NT2/D1 (cell line): ENCODE measurements at regions not wholly inside any gene's neighbourhood (a gene's known extent, or its start where the extent isn't known, plus 50 kb on each side); places are given as distances from the start of the nearest gene placed in this dataset.

Experiments used
- DNase-seq: peaks from one replicate; pipeline ENCODE4 v3.0.0-alpha.2; 2011; ENCODE audit warnings: low read depth, low spot score
- H3K27me3 ChIP-seq: 2 replicates; pipeline ENCODE4 v1.6.0; 2011; ENCODE audit warnings: mild to moderate bottlenecking; ENCODE audit not compliant: insufficient read length, insufficient read depth
- H3K36me3 ChIP-seq: 2 replicates; pipeline ENCODE4 v1.6.1; 2011; ENCODE audit warnings: mild to moderate bottlenecking, low read length, mixed read lengths; ENCODE audit not compliant: insufficient read depth, insufficient read length
- H3K4me1 ChIP-seq: 2 replicates; pipeline ENCODE4 v1.5.1; 2011; ENCODE audit not compliant: insufficient read depth, insufficient read length
- H3K4me3 ChIP-seq: 2 replicates; pipeline ENCODE4 v1.5.1; 2011; ENCODE audit warnings: low read depth; ENCODE audit not compliant: insufficient read length
- H3K9ac ChIP-seq: 2 replicates; pipeline ENCODE4 v1.6.0; 2011; ENCODE audit warnings: low read depth; ENCODE audit not compliant: insufficient read length
- H3K9me3 ChIP-seq: 2 replicates; pipeline ENCODE4 v1.5.1; 2011; ENCODE audit warnings: mild to moderate bottlenecking, low read length; ENCODE audit not compliant: insufficient read depth
- SUZ12 ChIP-seq: IDR thresholded peaks from 2 replicates; pipeline ENCODE4 v1.6.1; 2011; ENCODE audit not compliant: insufficient read length, insufficient read depth; ENCODE audit errors: extremely low read depth
- YY1 ChIP-seq: IDR thresholded peaks from 2 replicates; pipeline ENCODE4 v1.6.1; 2011; ENCODE audit not compliant: insufficient read length, insufficient read depth
- ZNF274 ChIP-seq: IDR thresholded peaks from 2 replicates; pipeline ENCODE4 v1.6.1; 2011; ENCODE audit warnings: mild to moderate bottlenecking, low read depth, low read length

DNA sequence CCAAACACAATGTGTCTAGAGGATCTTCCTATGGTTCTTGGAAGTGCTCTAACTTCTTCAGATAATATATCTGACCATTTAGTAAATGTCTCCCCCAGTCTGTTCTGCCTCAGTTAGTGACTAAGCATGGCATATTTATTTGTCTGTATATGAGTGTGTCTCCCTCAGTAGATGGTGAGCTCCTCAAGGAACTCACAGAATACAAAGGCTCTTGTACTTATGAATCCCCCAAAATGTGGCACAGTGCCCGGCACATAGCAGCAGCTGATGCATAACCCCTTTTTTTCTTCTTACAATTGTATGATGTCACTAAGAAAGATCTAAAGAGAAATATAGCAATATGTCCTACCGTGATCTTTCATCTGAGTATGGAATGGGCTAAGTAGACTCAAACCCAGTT is 264.7 kb upstream of the PRICKLE1 start:
- TF ChIP-seq SUZ12 (no peak), YY1 (no peak), ZNF274 (no peak)
- H3K36me3 ChIP-seq: no peaks in the 10 kb centered on the region
- H3K9ac ChIP-seq: no peak overlapping the region
- no peak for DNase-seq
- H3K4me3 ChIP-seq: no peak overlapping the region
- H3K27me3 ChIP-seq: no peaks in the 10 kb centered on the region
- H3K9me3 ChIP-seq: no peaks in the 10 kb centered on the region
- no peaks in the 10 kb centered on the region for H3K4me1 ChIP-seq

DNA sequence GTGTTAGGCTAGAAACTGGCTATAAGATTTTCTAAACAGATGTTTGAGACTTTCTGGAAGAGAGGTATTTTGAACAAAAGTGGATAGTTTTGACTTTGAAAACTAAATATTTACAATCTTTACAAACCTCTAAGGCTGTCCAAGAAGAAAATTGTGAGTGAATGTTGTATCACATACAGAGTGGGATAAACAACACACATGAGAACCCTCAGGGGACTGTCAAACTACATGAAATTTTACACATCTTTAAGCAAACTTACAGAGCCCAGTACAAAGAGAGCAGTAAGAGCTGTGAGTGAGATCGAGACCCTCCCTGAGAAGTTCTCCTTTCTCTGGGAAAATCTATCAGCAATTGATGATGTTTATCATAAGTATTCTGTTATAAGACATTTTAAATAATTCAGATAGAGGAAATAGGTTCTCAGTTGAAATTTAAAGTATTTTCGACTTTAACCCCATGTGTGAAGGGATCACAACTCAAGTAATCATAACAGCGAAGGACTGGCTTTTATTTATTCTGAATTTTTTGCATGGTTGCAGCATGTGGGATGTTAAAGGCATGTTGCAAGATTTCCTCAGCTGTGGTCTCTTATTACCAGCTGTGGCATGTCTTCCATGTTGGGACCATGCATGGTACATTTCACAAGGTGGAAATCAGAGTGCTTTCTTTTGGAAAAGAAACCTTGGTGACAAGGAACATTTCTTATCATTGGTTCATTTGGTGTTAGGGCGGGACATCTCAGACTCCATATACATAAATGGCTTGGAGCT is 264.0 kb upstream of the PRICKLE1 start:
- no peaks in the 10 kb centered on the region for H3K9me3 ChIP-seq
- H3K27me3 ChIP-seq: no peaks in the 10 kb centered on the region
- no peak overlapping the region for H3K4me3 ChIP-seq
- H3K4me1 ChIP-seq: no peaks in the 10 kb centered on the region
- H3K9ac ChIP-seq: no peak overlapping the region
- TF ChIP-seq ZNF274: no peak
- TF ChIP-seq YY1: no peak
- no peak for TF ChIP-seq SUZ12
- DNase-seq: no peak
- no peaks in the 10 kb centered on the region for H3K36me3 ChIP-seq

DNA sequence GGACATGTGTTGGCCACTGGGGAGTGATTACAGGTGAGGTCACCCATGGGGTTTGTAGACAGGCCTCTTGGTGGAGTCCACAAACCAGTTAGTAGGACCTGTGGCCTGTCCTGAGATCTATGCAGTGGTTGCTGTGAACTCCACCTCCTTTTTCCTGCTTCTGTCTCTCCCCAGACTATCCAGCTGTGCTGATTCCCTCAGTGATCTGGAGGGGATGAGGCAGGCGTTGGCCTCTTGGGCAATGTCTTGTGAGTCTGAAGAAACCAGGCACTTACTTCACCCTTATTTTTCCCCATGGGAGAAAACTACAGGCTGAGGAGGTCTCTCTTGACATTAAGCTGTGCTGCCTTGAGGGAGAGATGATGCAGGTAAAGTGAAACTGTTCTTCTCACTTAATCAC is 257.2 kb upstream of the PRICKLE1 start:
- no peaks in the 10 kb centered on the region for H3K9me3 ChIP-seq
- TF ChIP-seq ZNF274: no peak
- no peak for TF ChIP-seq YY1
- no peak for TF ChIP-seq SUZ12
- no peaks in the 10 kb centered on the region for H3K4me1 ChIP-seq
- H3K4me3 ChIP-seq: no peak overlapping the region
- H3K9ac ChIP-seq: no peak overlapping the region
- no peak for DNase-seq
- H3K27me3 ChIP-seq: no peaks in the 10 kb centered on the region
- no peaks in the 10 kb centered on the region for H3K36me3 ChIP-seq

DNA sequence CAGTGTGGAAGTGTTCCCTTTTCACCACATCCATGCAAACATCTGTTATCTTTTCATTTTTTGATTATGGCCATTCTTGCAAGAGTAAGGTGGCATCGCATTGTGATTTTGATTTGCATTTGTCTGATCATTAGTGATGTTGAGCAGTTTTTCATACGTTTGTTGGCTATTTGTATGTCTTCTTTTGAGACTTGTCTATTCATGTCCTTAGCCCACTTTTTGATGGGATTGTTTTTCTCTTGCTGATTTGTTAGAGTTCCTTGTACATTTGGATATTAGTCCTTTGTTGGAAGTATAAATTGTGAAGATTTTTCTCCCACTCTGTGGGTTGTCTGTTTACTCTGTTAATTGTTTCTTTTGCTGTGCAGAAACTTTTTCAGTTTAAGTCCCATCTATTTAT is 244.5 kb upstream of the PRICKLE1 start:
- Histone ChIP-seq H3K4me3 (no peak overlapping the region), H3K36me3 (no peaks in the 10 kb centered on the region), H3K9me3 (no peaks in the 10 kb centered on the region; the same call in 1 of the 2 replicates), H3K4me1 (no peaks in the 10 kb centered on the region), H3K27me3 (no peaks in the 10 kb centered on the region), H3K9ac (no peak overlapping the region)
- TF ChIP-seq YY1 (no peak), SUZ12 (no peak), ZNF274 (no peak)
- no peak for DNase-seq

DNA sequence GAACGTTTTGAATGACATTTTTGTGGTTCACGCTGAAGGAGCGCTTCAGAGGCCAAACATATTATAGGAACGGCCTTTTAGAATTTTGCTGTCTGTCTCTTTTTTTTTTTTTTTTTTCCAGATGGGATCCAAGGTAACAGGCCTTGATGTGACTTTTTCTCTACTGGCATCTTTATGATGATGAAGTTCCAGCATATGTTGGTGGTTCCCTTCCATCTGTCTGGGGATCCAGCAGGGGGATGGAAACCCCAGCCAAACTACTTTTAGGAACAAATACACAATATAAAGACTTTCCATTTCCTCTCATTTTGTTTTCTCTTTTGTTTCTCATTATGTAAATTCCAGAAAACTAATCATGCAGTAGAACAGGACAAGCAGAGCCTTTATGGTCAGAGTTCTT is 239.3 kb upstream of the PRICKLE1 start:
- Histone ChIP-seq H3K4me1 (no peaks in the 10 kb centered on the region), H3K9me3 (no peaks in the 10 kb centered on the region), H3K27me3 (no peaks in the 10 kb centered on the region), H3K36me3 (no peaks in the 10 kb centered on the region), H3K9ac (no peak overlapping the region), H3K4me3 (no peak overlapping the region)
- no peak for DNase-seq
- TF ChIP-seq ZNF274 (no peak), YY1 (no peak), SUZ12 (no peak)

DNA sequence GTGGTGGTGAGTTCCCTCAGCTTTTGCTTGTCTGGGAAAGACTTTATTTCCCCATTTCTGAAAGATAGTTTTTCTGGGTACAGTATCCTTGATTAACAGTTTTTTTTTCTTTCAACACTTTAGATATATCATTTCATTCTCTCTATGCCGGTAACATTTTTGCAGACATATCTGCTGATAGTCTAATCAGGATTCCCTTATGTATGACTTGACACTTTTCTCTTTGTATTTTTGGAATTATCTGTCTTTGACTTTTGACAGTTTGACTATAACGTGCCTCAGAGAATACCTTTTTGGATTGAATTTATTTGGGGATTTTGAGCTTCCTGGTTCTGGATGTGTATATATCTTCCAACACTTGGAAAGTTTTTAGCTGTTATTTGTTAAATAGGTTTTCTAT is 234.8 kb upstream of the PRICKLE1 start:
- TF ChIP-seq SUZ12 (no peak), ZNF274 (no peak), YY1 (no peak)
- DNase-seq: no peak
- no peaks in the 10 kb centered on the region for H3K4me1 ChIP-seq
- H3K9me3 ChIP-seq: no peaks in the 10 kb centered on the region
- H3K27me3 ChIP-seq: no peaks in the 10 kb centered on the region
- no peak overlapping the region for H3K4me3 ChIP-seq
- H3K36me3 ChIP-seq: no peaks in the 10 kb centered on the region
- H3K9ac ChIP-seq: no peak overlapping the region

DNA sequence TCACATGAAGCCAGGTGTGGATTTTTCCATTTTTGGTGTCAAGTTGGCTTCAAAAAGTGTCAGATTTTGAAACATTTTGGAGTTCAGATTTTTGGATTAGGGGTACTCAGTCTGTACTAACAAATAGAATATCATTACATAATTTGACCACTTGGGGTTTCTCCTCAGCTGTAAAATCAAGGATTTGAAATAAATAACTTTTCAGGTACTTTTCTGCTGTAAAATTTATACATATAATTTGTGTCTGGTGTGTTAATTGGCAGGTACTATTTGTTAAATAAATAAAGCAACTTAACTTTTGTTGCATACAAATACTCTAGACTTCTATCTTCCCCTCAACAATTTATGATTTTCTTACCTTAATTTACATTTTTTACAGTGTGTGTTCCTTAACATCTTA is 234.1 kb upstream of the PRICKLE1 start:
- Histone ChIP-seq H3K4me3 (no peak overlapping the region), H3K9ac (no peak overlapping the region), H3K27me3 (no peaks in the 10 kb centered on the region), H3K4me1 (no peaks in the 10 kb centered on the region), H3K9me3 (no peaks in the 10 kb centered on the region), H3K36me3 (no peaks in the 10 kb centered on the region)
- TF ChIP-seq ZNF274 (no peak), SUZ12 (no peak), YY1 (no peak)
- no peak for DNase-seq
